ENCODE measurements at regions not wholly inside any gene's neighbourhood (a gene's known extent, or its start where the extent isn't known, plus 50 kb on each side); places are given as distances from the start of the nearest gene placed in this dataset.

DNA sequence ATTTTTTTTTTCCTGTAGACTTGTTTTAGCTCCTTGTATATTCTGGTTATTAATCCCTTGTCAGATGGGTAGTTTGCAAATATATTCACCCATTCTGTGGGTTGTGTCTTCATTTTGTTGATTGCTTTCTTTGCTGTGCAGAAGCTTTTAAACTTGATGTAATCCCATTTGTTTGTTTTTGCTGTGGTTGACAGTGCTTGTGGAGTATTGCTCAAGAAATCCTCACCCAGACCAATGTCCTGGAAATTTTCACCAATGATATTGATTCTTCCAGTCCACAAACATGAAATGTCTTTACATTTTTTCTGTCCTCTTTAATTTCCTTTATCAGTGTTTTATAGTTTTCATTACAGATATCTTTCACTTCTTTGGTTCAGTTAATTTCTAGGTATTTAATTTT, 55.6 kb upstream of the MRGPRX1 start:
- TF ChIP-seq, protein P1, sequence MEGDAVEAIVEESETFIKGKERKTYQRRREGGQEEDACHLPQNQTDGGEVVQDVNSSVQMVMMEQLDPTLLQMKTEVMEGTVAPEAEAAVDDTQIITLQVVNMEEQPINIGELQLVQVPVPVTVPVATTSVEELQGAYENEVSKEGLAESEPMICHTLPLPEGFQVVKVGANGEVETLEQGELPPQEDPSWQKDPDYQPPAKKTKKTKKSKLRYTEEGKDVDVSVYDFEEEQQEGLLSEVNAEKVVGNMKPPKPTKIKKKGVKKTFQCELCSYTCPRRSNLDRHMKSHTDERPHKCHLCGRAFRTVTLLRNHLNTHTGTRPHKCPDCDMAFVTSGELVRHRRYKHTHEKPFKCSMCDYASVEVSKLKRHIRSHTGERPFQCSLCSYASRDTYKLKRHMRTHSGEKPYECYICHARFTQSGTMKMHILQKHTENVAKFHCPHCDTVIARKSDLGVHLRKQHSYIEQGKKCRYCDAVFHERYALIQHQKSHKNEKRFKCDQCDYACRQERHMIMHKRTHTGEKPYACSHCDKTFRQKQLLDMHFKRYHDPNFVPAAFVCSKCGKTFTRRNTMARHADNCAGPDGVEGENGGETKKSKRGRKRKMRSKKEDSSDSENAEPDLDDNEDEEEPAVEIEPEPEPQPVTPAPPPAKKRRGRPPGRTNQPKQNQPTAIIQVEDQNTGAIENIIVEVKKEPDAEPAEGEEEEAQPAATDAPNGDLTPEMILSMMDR (conservative IDR thresholded peaks at IDR 0.05) = no peak
- no peak for TF ChIP-seq EZH2 (IDR thresholded peaks at IDR 0.05; ENCODE audit: low read depth)

Measured in PC-9 (cell line).